Chondrocyte (in vitro differentiated cells): ENCODE measurements at regions not wholly inside any gene's neighbourhood (a gene's known extent, or its start where the extent isn't known, plus 50 kb on each side); places are given as distances from the start of the nearest gene placed in this dataset.
A peak's percentile ranks its signal among the peaks of the same experiment; 100 is the strongest.

ENCODE experiments used
- DNase-seq: peaks from one replicate; pipeline ENCODE4 v3.0.0; 2021; ENCODE audit warnings: mixed read lengths, low spot score
- H3K27ac Mint-ChIP-seq: one replicate; pipeline ENCODE4 v1.8.0; 2021; ENCODE audit warnings: mild to moderate bottlenecking, moderate library complexity, mixed read lengths; ENCODE audit not compliant: unreplicated experiment
- H3K27me3 Mint-ChIP-seq: 2 replicates; pipeline ENCODE4 v1.8.0; 2021; ENCODE audit warnings: low read depth, mixed read lengths
- H3K36me3 Mint-ChIP-seq: 2 replicates; pipeline ENCODE4 v1.8.0; 2021; ENCODE audit warnings: low read depth, mixed read lengths
- H3K4me1 Mint-ChIP-seq: 2 replicates; pipeline ENCODE4 v1.8.0; 2021; ENCODE audit warnings: low read depth, mild to moderate bottlenecking, mixed read lengths
- H3K4me3 Mint-ChIP-seq: one replicate; pipeline ENCODE4 v1.8.0; 2021; ENCODE audit warnings: mild to moderate bottlenecking, moderate library complexity, mixed read lengths; ENCODE audit not compliant: unreplicated experiment
- H3K9me3 Mint-ChIP-seq: 2 replicates; pipeline ENCODE4 v1.8.0; 2021; ENCODE audit warnings: low read depth, mixed read lengths
- CTCF ChIP-seq: fragments of 200-600 bp; sonication (generic); IDR thresholded peaks from 2 replicates; pipeline ENCODE4 v1.5.0; 2021; ENCODE audit warnings: antibody characterized with exemption, mild to moderate bottlenecking, moderate library complexity

GRCh38 chr2:133844214-133844892, 276.1 kb upstream of the NCKAP5 start:
- H3K4me1 Mint-ChIP-seq = peaks cover 32% of the 10 kb centered on the region
- TF ChIP-seq CTCF = peak; percentile 92
- H3K27me3 Mint-ChIP-seq = peaks cover 4% of the 10 kb centered on the region
- no peaks in the 10 kb centered on the region for H3K36me3 Mint-ChIP-seq
- no peaks in the 10 kb centered on the region for H3K9me3 Mint-ChIP-seq
- no peak overlapping the region for H3K4me3 Mint-ChIP-seq
- peak overlapping the region; percentile 11 for H3K27ac Mint-ChIP-seq
- DNase-seq = no peak

DNA sequence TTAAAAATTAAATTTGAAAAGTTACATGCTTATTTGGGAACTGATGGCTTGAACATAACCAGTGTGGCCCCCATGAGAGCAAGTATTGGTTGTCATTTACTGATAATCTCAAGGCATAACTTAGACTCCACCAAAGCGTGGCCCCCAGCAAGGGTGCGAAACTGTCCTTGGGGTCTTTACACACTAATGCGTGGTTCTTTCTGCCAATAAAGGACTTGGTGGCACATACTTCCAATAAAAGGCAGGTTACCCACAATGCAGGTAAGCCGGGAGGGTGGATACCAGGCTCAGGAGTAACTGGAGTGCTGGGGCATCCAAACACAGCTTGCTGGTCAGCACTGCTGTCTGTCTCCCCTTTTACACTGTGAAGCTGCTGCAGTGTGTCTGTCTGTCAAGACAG, 278.2 kb upstream of the NCKAP5 start:
- H3K4me1 Mint-ChIP-seq = peaks cover 25% of the 10 kb centered on the region
- no peak overlapping the region for H3K4me3 Mint-ChIP-seq
- TF ChIP-seq CTCF = no peak
- no peak overlapping the region for H3K27ac Mint-ChIP-seq
- no peak for DNase-seq
- no peaks in the 10 kb centered on the region for H3K9me3 Mint-ChIP-seq
- peaks cover 4% of the 10 kb centered on the region for H3K27me3 Mint-ChIP-seq
- no peaks in the 10 kb centered on the region for H3K36me3 Mint-ChIP-seq

DNA sequence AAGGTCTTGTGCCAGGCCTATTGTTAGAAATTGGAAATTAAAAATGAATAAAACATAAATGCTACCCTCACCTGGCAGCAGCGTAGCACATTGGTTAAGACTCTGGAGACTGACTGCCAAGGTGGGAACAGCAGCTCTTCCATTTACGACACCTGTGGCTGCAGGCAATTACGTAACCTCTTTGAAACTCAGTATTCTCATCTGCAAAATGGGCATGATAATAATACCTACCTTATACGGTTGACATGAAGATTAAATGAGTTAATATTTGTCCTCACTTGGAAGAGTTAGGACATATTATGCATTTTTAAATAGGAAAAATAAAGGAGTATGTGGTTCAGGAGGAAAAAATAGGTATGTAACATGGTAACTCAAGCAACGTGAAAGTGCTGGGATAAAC, 279.3 kb upstream of the NCKAP5 start:
- TF ChIP-seq CTCF = no peak
- H3K27me3 Mint-ChIP-seq = peaks cover 4% of the 10 kb centered on the region

GRCh38 chr2:133848111-133848649, 279.9 kb upstream of the NCKAP5 start:
- H3K27ac Mint-ChIP-seq = no peak overlapping the region
- no peak for DNase-seq
- peaks cover 4% of the 10 kb centered on the region for H3K36me3 Mint-ChIP-seq
- no peak overlapping the region for H3K4me3 Mint-ChIP-seq
- peaks cover 8% of the 10 kb centered on the region for H3K4me1 Mint-ChIP-seq
- TF ChIP-seq CTCF = no peak
- peaks cover 4% of the 10 kb centered on the region for H3K27me3 Mint-ChIP-seq
- no peaks in the 10 kb centered on the region for H3K9me3 Mint-ChIP-seq

More for the DNA sequence above, 279.3 kb upstream of the NCKAP5 start:
- peaks cover 4% of the 10 kb centered on the region for H3K36me3 Mint-ChIP-seq
- H3K4me3 Mint-ChIP-seq = no peak overlapping the region
- no peaks in the 10 kb centered on the region for H3K9me3 Mint-ChIP-seq
- peaks cover 14% of the 10 kb centered on the region for H3K4me1 Mint-ChIP-seq
- no peak for DNase-seq
- H3K27ac Mint-ChIP-seq = no peak overlapping the region

GRCh38 chr2:133849341-133849740, 281.1 kb upstream of the NCKAP5 start:
- H3K9me3 Mint-ChIP-seq = no peaks in the 10 kb centered on the region
- TF ChIP-seq CTCF = no peak
- no peak overlapping the region for H3K27ac Mint-ChIP-seq
- peaks cover under 1% of the 10 kb centered on the region for H3K4me1 Mint-ChIP-seq
- DNase-seq = no peak
- H3K36me3 Mint-ChIP-seq = peaks cover 4% of the 10 kb centered on the region
- H3K4me3 Mint-ChIP-seq = no peak overlapping the region
- H3K27me3 Mint-ChIP-seq = peaks cover 4% of the 10 kb centered on the region
